ENCODE measurements at regions not wholly inside any gene's neighbourhood (a gene's known extent, or its start where the extent isn't known, plus 50 kb on each side); places are given as distances from the start of the nearest gene placed in this dataset.
"Not testable (repeated sequence)": the region's sequence is repeated elsewhere in the genome, so short reads cannot be mapped to it uniquely, and the experiment has no call there.

GRCh38 chr20:29884322-29884721, 1373.1 kb upstream of the DEFB115 start:
- H3K27me3 ChIP-seq (ENCODE audit: insufficient read depth, low read length); H2AFZ ChIP-seq (ENCODE audit: low read length, unreplicated experiment); H3K4me3 ChIP-seq (ENCODE audit: low read depth, low read length); H3K4me1 ChIP-seq (ENCODE audit: control insufficient read depth, insufficient read depth, low read length, unreplicated experiment); H3K27ac ChIP-seq (ENCODE audit: low read depth, low read length); H3K36me3 ChIP-seq (ENCODE audit: insufficient read depth, low read length); H3K79me2 ChIP-seq (ENCODE audit: control insufficient read depth, insufficient read depth, low read length, unreplicated experiment): not testable (repeated sequence)

GRCh38 chr20:29885282-29886185, 1371.9 kb upstream of the DEFB115 start:
- not testable (repeated sequence) for H3K4me1 ChIP-seq (ENCODE audit: control insufficient read depth, insufficient read depth, low read length, unreplicated experiment); H3K79me2 ChIP-seq (ENCODE audit: control insufficient read depth, insufficient read depth, low read length, unreplicated experiment); H3K36me3 ChIP-seq (ENCODE audit: insufficient read depth, low read length); H2AFZ ChIP-seq (ENCODE audit: low read length, unreplicated experiment); H3K27me3 ChIP-seq (ENCODE audit: insufficient read depth, low read length); H3K27ac ChIP-seq (ENCODE audit: low read depth, low read length); H3K4me3 ChIP-seq (ENCODE audit: low read depth, low read length)

GRCh38 chr20:29891555-29891954, 1365.9 kb upstream of the DEFB115 start:
- H3K27me3 ChIP-seq (ENCODE audit: insufficient read depth, low read length); H3K36me3 ChIP-seq (ENCODE audit: insufficient read depth, low read length); H3K79me2 ChIP-seq (ENCODE audit: control insufficient read depth, insufficient read depth, low read length, unreplicated experiment); H3K4me1 ChIP-seq (ENCODE audit: control insufficient read depth, insufficient read depth, low read length, unreplicated experiment); H2AFZ ChIP-seq (ENCODE audit: low read length, unreplicated experiment); H3K27ac ChIP-seq (ENCODE audit: low read depth, low read length); H3K4me3 ChIP-seq (ENCODE audit: low read depth, low read length): not testable (repeated sequence)
